ENCODE measurements at regions not wholly inside any gene's neighbourhood (a gene's known extent, or its start where the extent isn't known, plus 50 kb on each side); places are given as distances from the start of the nearest gene placed in this dataset.

DNA sequence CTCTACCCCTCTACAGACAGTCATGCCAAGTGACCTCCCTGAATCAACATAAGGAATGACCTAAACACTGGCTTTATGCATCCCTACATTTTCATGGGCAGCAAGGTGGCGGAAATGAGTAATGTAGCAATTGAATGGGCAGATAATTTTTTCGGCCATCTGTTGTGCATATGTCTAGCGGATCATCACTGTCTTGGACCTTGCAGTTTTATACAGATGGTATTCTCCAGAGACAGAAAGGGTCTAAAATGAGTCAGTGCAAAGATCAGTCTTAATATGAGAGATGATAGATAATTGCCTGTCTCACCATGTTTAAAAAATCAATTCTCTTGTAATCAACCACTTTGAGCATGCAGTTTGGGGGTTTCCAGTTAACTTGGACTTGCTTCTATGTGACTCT lies 177.3 kb upstream of the DKK2 start:
- RAD21 ChIA-PET (ENCODE audit: low non-redundant PET in 1 of 2, low total read pairs in 2 of 2, uncharacterized antibody in 2 of 2, unreplicated experiment in 2 of 2): no interaction called here

More for the DNA sequence above, 177.3 kb upstream of the DKK2 start:
- H3K27me3 ChIP-seq (ENCODE audit: insufficient read depth, low read length): no peaks in the 10 kb centered on the region
- H3K9me2 ChIP-seq (ENCODE audit: insufficient read depth): no peaks in the 10 kb centered on the region
- TF ChIP-seq POLR2A (IDR thresholded peaks at IDR 0.05; ENCODE audit: borderline replicate concordance, extremely low read depth, insufficient read depth, insufficient read length) (no peak), YY1 (IDR thresholded peaks at IDR 0.05; ENCODE audit: extremely low read depth, insufficient replicate concordance, low read depth, low read length) (no peak), FOSL1 (IDR thresholded peaks at IDR 0.05; ENCODE audit: low read depth) (no peak), POLR2AphosphoS5 (IDR thresholded peaks at IDR 0.05; ENCODE audit: low read depth, low read length) (no peak), EGR1 (IDR thresholded peaks at IDR 0.05; ENCODE audit: low read depth) (no peak), TCF7L2 (IDR thresholded peaks at IDR 0.05; ENCODE audit: borderline replicate concordance, extremely low read depth, insufficient read depth, insufficient read length) (no peak), SIN3A (IDR thresholded peaks at IDR 0.05; ENCODE audit: low read depth) (no peak), CEBPB (IDR thresholded peaks at IDR 0.05; ENCODE audit: low read depth) (no peak), CBX3 (IDR thresholded peaks at IDR 0.05; ENCODE audit: low read depth) (no peak), ZBTB33 (IDR thresholded peaks at IDR 0.05; ENCODE audit: extremely low read depth, insufficient replicate concordance, low read length) (no peak), RAD21 (IDR thresholded peaks at IDR 0.05; ENCODE audit: low read depth) (no peak), ELF1 (IDR thresholded peaks at IDR 0.05; ENCODE audit: borderline replicate concordance, low read depth) (no peak), SRF (IDR thresholded peaks at IDR 0.05; ENCODE audit: low read depth) (no peak)
- TF ChIP-seq, protein P1, sequence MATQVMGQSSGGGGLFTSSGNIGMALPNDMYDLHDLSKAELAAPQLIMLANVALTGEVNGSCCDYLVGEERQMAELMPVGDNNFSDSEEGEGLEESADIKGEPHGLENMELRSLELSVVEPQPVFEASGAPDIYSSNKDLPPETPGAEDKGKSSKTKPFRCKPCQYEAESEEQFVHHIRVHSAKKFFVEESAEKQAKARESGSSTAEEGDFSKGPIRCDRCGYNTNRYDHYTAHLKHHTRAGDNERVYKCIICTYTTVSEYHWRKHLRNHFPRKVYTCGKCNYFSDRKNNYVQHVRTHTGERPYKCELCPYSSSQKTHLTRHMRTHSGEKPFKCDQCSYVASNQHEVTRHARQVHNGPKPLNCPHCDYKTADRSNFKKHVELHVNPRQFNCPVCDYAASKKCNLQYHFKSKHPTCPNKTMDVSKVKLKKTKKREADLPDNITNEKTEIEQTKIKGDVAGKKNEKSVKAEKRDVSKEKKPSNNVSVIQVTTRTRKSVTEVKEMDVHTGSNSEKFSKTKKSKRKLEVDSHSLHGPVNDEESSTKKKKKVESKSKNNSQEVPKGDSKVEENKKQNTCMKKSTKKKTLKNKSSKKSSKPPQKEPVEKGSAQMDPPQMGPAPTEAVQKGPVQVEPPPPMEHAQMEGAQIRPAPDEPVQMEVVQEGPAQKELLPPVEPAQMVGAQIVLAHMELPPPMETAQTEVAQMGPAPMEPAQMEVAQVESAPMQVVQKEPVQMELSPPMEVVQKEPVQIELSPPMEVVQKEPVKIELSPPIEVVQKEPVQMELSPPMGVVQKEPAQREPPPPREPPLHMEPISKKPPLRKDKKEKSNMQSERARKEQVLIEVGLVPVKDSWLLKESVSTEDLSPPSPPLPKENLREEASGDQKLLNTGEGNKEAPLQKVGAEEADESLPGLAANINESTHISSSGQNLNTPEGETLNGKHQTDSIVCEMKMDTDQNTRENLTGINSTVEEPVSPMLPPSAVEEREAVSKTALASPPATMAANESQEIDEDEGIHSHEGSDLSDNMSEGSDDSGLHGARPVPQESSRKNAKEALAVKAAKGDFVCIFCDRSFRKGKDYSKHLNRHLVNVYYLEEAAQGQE (IDR thresholded peaks at IDR 0.05; ENCODE audit: low read depth): no peak
- TF ChIP-seq, protein P2, sequence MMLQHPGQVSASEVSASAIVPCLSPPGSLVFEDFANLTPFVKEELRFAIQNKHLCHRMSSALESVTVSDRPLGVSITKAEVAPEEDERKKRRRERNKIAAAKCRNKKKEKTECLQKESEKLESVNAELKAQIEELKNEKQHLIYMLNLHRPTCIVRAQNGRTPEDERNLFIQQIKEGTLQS (IDR thresholded peaks at IDR 0.05): no peak
- TF ChIP-seq, protein P3, sequence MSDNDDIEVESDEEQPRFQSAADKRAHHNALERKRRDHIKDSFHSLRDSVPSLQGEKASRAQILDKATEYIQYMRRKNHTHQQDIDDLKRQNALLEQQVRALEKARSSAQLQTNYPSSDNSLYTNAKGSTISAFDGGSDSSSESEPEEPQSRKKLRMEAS (IDR thresholded peaks at IDR 0.05): no peak
- TF ChIP-seq, protein P4, sequence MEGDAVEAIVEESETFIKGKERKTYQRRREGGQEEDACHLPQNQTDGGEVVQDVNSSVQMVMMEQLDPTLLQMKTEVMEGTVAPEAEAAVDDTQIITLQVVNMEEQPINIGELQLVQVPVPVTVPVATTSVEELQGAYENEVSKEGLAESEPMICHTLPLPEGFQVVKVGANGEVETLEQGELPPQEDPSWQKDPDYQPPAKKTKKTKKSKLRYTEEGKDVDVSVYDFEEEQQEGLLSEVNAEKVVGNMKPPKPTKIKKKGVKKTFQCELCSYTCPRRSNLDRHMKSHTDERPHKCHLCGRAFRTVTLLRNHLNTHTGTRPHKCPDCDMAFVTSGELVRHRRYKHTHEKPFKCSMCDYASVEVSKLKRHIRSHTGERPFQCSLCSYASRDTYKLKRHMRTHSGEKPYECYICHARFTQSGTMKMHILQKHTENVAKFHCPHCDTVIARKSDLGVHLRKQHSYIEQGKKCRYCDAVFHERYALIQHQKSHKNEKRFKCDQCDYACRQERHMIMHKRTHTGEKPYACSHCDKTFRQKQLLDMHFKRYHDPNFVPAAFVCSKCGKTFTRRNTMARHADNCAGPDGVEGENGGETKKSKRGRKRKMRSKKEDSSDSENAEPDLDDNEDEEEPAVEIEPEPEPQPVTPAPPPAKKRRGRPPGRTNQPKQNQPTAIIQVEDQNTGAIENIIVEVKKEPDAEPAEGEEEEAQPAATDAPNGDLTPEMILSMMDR (IDR thresholded peaks at IDR 0.05 in 2 of 3, conservative IDR thresholded peaks at IDR 0.05 in 1 of 3; ENCODE audit: borderline replicate concordance in 1 of 3, insufficient read depth in 1 of 3, low read depth in 2 of 3, low read length in 2 of 3): no peak
- POLR2A ChIA-PET: no interaction called here
- no peak overlapping the region for H3K4me2 ChIP-seq (ENCODE audit: low read length)
- H3K4me3 ChIP-seq (replicated peaks in 1 of 2; ENCODE audit: low read depth in 1 of 2, low read length in 2 of 2): no peak overlapping the region
- DNase-seq (ENCODE audit: low read depth, low spot score) (no peak), ATAC-seq (no peak)
- H2AFZ ChIP-seq (ENCODE audit: low read depth, low read length, poor library complexity, severe bottlenecking): no peak overlapping the region
- no peaks in the 10 kb centered on the region for H3K79me2 ChIP-seq (ENCODE audit: insufficient read depth, low read length)
- H3K9me3 ChIP-seq (ENCODE audit: control insufficient read depth in 1 of 2, insufficient read depth in 1 of 2, low read depth in 1 of 2, low read length in 2 of 2): no peaks in the 10 kb centered on the region
- no peaks in the 10 kb centered on the region for H4K20me1 ChIP-seq (ENCODE audit: insufficient read depth)
- no TSS peak for BruUV-seq (replicated peaks)
- no peak overlapping the region for H3K9ac ChIP-seq (ENCODE audit: low read length)
- no peak overlapping the region for H3K27ac ChIP-seq (ENCODE audit: low read depth, low read length)
- intact Hi-C loops (cut with micrococcal nuclease): no loop called here
- CTCF ChIA-PET: no interaction called here
- H3K4me1 ChIP-seq (ENCODE audit: control insufficient read depth in 1 of 2, insufficient read depth in 2 of 2, low read length in 2 of 2): no peaks in the 10 kb centered on the region
- no peaks in the 10 kb centered on the region for H3K36me3 ChIP-seq (ENCODE audit: control insufficient read depth in 1 of 2, insufficient read depth in 2 of 2, low read length in 2 of 2)
